ENCODE measurements at regions not wholly inside any gene's neighbourhood (a gene's known extent, or its start where the extent isn't known, plus 50 kb on each side); places are given as distances from the start of the nearest gene placed in this dataset.

DNA sequence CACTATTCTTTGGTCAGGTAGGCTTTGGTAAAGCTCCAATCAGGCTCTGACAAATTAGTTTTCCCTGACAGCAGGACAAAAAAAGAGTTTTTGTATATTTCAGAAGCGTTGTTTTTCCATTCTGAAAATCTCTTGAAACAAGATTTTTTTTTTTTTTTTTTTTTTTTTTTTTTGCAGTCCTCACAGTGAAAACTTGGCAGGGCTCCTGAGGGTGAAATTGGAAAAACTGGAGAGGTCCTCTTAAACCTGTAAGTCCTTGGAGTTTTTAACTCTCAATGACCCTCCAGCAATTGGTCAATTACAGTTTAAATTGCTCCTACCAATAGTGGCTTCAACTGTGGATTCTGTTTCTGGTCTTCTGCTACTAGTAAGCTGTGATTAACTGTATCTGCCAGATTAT, 244.5 kb upstream of the PKDCC start:
- CTCF ChIA-PET, result no interaction called here
- Mint-ChIP-seq H3K27ac (no peak overlapping the region), H3K36me3 (ENCODE audit: low read depth) (no peaks in the 10 kb centered on the region), H3K9me3 (ENCODE audit: insufficient read depth) (peaks cover 11% of the 10 kb centered on the region), H3K27me3 (ENCODE audit: low read depth) (peaks cover 3% of the 10 kb centered on the region), H3K4me3 (no peak overlapping the region), H3K4me1 (ENCODE audit: low read depth) (no peaks in the 10 kb centered on the region)
- DNase-seq, result no peak
- POLR2A ChIA-PET, result no interaction called here
- ATAC-seq, result no peak

DNA sequence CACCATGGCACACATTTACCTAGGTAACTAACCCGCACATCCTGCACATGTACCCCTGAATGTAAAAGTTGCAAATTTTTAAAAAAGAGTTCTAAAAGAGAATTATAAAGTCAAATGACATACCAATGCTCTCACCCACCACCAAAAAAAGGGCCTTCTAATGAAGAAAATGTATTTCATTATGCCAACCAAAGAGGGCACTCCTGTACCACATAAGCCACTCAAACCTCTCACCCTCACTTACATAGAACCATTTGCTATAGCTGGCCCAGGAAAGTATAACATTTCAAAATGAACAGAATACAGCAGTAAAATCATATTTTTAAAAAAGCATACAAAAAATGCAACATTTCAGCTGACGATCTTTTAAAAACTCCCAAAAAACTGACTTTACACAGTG, 241.5 kb upstream of the PKDCC start:
- ATAC-seq (no peak), DNase-seq (no peak)
- Mint-ChIP-seq H3K36me3 (ENCODE audit: low read depth) (no peaks in the 10 kb centered on the region), H3K27ac (no peak overlapping the region), H3K27me3 (ENCODE audit: low read depth) (peaks cover 7% of the 10 kb centered on the region), H3K4me1 (ENCODE audit: low read depth) (no peaks in the 10 kb centered on the region), H3K9me3 (ENCODE audit: insufficient read depth) (peaks cover 9% of the 10 kb centered on the region), H3K4me3 (no peak overlapping the region)
- CTCF ChIA-PET, result no interaction called here
- POLR2A ChIA-PET, result no interaction called here

DNA sequence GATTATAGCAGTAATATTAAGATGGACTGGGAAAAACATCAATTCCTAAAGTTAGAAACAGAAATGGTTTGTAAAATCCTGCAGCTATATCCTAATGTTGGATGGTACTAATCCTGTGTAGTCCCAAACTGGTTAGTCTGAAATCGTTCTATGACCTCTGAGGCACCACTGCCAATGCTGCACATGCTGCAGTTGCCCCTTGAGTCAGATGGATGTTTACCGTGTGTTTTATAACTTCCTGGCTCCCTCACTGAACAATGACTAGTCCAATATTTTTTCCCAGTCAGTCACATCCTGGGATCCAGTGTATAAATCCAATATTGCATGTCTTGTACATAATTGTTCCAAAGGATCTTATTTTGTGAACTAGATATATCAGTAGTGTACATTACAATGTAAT, 226.7 kb upstream of the PKDCC start:
- DNase-seq, result no peak
- ChIA-PET CTCF (no interaction called here), POLR2A (no interaction called here)
- Mint-ChIP-seq H3K36me3 (ENCODE audit: low read depth) (no peaks in the 10 kb centered on the region), H3K27me3 (ENCODE audit: low read depth) (peaks cover 7% of the 10 kb centered on the region), H3K9me3 (ENCODE audit: insufficient read depth) (peaks cover 3% of the 10 kb centered on the region), H3K4me3 (no peak overlapping the region), H3K27ac (no peak overlapping the region), H3K4me1 (ENCODE audit: low read depth) (no peaks in the 10 kb centered on the region)
- no peak for ATAC-seq

DNA sequence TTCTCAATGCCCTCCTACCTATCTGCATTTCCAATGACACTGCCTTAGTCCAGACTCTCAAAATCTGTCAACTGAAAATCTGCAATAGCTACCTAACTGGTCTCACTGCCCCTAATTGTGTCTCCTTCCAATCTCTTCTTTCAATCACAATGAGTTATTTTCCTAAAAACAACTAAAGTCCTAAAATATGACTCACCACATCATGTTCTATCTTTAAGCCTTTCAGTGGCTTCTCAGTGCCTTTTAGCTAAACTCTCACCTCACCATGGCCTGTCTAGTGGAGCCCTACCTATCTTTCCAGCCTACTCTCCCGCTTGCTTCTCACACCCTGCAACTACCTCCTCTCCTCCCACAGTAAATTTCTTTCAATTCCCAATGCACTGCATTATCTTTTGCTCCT, 220.9 kb upstream of the PKDCC start:
- ChIA-PET POLR2A (no interaction called here), CTCF (no interaction called here)
- DNase-seq, result no peak
- Mint-ChIP-seq H3K4me1 (ENCODE audit: low read depth) (no peaks in the 10 kb centered on the region), H3K4me3 (no peak overlapping the region), H3K36me3 (ENCODE audit: low read depth) (no peaks in the 10 kb centered on the region), H3K27ac (no peak overlapping the region), H3K9me3 (ENCODE audit: insufficient read depth) (no peaks in the 10 kb centered on the region), H3K27me3 (ENCODE audit: low read depth) (peaks cover 12% of the 10 kb centered on the region)
- ATAC-seq, result no peak

DNA sequence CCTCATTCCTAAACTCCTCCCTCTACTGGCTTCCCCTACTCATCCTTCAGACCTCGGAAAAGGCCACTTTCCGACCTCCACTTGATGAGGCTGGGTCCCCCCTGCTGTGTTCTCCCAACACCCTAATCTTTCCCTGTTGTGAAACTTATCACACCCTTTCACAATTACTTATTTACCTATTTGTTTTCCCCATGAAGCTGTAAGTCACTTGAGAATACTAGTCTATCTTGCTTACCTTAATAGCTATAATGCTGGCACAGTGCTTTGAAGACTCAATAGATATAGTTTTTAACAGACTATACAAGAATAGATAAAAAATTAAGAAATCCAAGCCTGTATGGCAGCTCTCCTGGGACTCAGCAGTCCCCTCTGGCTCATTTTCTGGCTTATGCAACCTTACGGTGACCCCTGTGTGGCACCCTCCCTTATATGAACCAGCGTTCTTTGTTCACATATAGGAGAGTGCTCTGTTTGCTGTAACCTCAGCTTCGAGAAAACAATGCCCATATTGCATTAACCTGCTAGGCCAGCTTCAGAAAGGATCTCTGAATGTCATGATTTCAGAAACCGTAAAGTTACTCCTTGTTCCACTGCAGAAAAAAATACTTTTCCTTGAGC, 220.4 kb upstream of the PKDCC start:
- Mint-ChIP-seq H3K27me3 (ENCODE audit: low read depth) (peaks cover 10% of the 10 kb centered on the region), H3K27ac (no peak overlapping the region), H3K9me3 (ENCODE audit: insufficient read depth) (no peaks in the 10 kb centered on the region), H3K4me3 (no peak overlapping the region), H3K36me3 (ENCODE audit: low read depth) (no peaks in the 10 kb centered on the region), H3K4me1 (ENCODE audit: low read depth) (no peaks in the 10 kb centered on the region)
- DNase-seq (no peak), ATAC-seq (no peak)
- POLR2A ChIA-PET, result no interaction called here
- CTCF ChIA-PET, result no interaction called here

DNA sequence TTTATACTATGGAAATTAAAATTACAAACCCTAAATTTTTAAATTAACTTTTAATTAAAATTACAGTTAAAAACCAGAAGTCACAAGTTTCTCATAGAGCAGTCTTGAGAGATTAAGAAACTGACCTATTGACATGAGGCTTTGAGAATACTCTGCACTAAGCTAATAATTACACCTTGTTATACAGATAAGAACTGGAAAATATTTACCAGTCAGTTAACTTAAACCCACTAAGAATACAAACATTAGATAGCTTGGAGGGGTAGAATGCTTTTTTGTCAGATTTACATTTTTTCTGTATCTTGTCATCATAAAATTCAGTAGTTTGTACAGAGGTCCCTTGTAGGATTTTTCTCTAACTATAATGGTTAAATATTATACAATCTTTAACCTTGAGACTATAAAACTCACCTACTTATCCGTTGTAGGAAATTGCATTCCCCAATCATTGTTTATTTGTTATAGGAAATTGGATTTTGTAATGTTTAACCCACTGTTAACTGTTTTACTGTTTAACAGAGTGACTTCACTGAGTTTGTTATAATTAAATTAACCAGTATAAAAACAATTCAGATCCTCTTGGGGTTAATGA, 219.7 kb upstream of the PKDCC start:
- CTCF ChIA-PET, result no interaction called here
- H3K4me3 Mint-ChIP-seq, result no peak overlapping the region
- H3K36me3 Mint-ChIP-seq (ENCODE audit: low read depth), result no peaks in the 10 kb centered on the region
- no peak for DNase-seq
- no peaks in the 10 kb centered on the region for H3K9me3 Mint-ChIP-seq (ENCODE audit: insufficient read depth)
- H3K4me1 Mint-ChIP-seq (ENCODE audit: low read depth), result no peaks in the 10 kb centered on the region
- POLR2A ChIA-PET, result no interaction called here
- H3K27me3 Mint-ChIP-seq (ENCODE audit: low read depth), result peaks cover 10% of the 10 kb centered on the region
- no peak overlapping the region for H3K27ac Mint-ChIP-seq
- ATAC-seq, result no peak

DNA sequence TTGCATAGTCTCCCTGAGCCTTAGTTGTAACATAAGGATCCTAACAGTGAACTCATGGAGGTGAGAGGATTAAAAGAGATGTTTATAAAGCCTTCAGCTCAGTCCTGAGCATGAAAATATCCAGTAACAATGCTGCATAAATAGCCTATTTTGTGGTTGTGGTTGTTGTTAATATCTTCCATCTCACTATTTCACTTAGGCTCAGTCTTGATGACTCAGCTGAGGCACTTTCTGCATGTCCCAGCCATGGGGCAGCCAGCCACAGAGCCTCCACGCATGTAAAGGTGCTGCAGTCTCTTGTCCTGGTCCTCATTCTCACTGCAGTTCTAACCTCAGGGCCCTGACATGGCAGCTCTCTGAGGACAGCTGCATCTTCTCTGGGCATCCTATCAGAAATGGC, 218.8 kb upstream of the PKDCC start:
- POLR2A ChIA-PET, result no interaction called here
- CTCF ChIA-PET, result interaction anchor here (1.0 kb wide), 1 partner anchor 262 kb away, joined by 3 read pairs; no protein-coding TSS in a partner anchor
- ATAC-seq (no peak), DNase-seq (no peak)
- H3K27ac Mint-ChIP-seq, result no peak overlapping the region
- H3K9me3 Mint-ChIP-seq (ENCODE audit: insufficient read depth), result no peaks in the 10 kb centered on the region
- no peaks in the 10 kb centered on the region for H3K4me1 Mint-ChIP-seq (ENCODE audit: low read depth)
- peaks cover 8% of the 10 kb centered on the region for H3K27me3 Mint-ChIP-seq (ENCODE audit: low read depth)
- H3K36me3 Mint-ChIP-seq (ENCODE audit: low read depth), result no peaks in the 10 kb centered on the region
- no peak overlapping the region for H3K4me3 Mint-ChIP-seq

DNA sequence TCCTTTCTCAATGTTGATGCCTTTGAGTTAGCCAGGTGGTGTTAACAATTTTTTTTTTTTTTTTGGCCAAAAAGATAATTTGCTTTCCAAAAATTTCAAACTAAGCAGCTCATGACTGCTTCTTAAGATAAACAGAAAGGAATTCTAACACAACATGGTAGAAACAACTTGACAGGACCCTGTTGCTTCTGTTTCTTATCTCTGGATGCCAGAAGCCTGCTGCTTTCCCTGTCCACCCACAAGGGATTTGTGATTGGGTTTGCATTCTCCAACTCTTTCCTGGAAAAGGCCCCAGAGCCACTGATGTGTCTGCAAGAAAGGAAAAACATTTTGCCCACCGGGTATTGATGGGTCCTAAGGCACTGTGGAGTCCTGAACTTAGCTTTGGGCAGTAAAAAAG, 217.2 kb upstream of the PKDCC start:
- Mint-ChIP-seq H3K4me1 (ENCODE audit: low read depth) (no peaks in the 10 kb centered on the region), H3K9me3 (ENCODE audit: insufficient read depth) (no peaks in the 10 kb centered on the region), H3K27ac (no peak overlapping the region), H3K36me3 (ENCODE audit: low read depth) (no peaks in the 10 kb centered on the region), H3K27me3 (ENCODE audit: low read depth) (peaks cover 15% of the 10 kb centered on the region), H3K4me3 (no peak overlapping the region)
- no peak for DNase-seq
- ChIA-PET CTCF (no interaction called here), POLR2A (no interaction called here)
- no peak for ATAC-seq

DNA sequence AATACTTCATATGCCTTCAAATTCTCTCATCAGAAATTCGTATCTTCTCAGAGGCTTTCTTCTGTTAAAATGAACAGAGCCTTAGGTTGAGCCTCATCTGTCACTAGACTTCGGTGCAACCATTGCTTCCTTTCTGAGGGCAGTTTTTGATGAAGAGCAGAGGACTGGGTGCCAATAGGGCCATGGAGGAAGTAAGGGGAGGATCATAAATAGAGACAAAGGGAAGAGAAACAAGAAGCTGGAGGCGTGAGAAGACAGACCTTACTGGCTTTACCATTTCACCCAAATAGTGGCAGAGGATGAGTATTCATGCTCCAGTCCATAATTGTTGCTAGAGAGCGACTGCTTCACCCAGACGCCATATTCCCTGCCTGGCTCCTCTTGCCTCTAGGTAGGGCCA, 215.6 kb upstream of the PKDCC start:
- H3K9me3 Mint-ChIP-seq (ENCODE audit: insufficient read depth), result no peaks in the 10 kb centered on the region
- POLR2A ChIA-PET, result no interaction called here
- no peaks in the 10 kb centered on the region for H3K36me3 Mint-ChIP-seq (ENCODE audit: low read depth)
- H3K4me1 Mint-ChIP-seq (ENCODE audit: low read depth), result no peaks in the 10 kb centered on the region
- DNase-seq, result no peak
- no peak overlapping the region for H3K4me3 Mint-ChIP-seq
- no peak for ATAC-seq
- CTCF ChIA-PET, result no interaction called here
- no peak overlapping the region for H3K27ac Mint-ChIP-seq
- H3K27me3 Mint-ChIP-seq (ENCODE audit: low read depth), result peaks cover 17% of the 10 kb centered on the region

DNA sequence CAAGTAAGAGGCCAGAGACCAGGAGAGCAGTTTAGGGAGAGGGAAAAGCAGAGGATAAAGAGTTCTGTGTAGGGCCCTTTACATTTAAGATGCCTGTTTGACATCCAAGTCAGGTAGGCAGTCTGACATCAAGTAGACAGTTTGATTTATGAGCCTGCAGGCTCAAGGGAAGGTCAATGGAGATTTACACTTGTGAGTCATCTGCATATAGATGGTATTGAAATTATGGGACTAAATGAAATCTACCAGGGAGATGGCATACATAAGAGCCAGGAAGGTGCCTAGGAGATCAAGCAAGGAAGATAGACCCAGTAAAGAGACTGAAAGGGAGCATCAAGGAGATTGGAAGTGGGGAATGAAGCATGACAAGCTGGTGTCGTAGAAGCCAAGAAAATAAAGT, 212.4 kb upstream of the PKDCC start:
- ChIA-PET POLR2A (no interaction called here), CTCF (interaction anchor here (1.0 to 1.5 kb wide), 2 partner anchors 251 to 252 kb away, joined by 3 read pairs; no protein-coding TSS in a partner anchor)
- Mint-ChIP-seq H3K36me3 (ENCODE audit: low read depth) (no peaks in the 10 kb centered on the region), H3K9me3 (ENCODE audit: insufficient read depth) (no peaks in the 10 kb centered on the region), H3K4me1 (ENCODE audit: low read depth) (no peaks in the 10 kb centered on the region), H3K4me3 (no peak overlapping the region), H3K27me3 (ENCODE audit: low read depth) (peaks cover 11% of the 10 kb centered on the region), H3K27ac (no peak overlapping the region)
- DNase-seq (no peak), ATAC-seq (no peak)

DNA sequence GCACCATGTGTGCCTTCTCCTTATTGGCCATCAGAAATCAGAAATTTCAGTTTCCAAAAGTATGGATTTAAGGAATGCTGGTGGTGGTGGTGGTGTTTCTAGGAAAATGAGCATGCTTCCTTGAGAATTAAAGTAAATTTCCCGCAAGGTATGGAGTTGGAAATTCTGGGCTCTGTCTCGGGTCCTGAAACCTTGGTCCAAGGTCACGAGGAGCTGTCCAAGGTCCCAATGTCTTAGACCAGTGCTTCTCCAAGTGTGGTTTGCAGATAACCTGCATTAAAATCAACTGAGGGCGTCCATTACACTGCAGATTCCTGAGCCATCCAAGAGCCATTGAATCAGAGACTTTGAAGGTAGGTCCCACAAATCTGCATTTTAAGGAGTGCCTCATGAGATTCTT, 210.9 kb upstream of the PKDCC start:
- no peaks in the 10 kb centered on the region for H3K9me3 Mint-ChIP-seq (ENCODE audit: insufficient read depth)
- DNase-seq (peak; percentile 60), ATAC-seq (no peak)
- H3K27me3 Mint-ChIP-seq (ENCODE audit: low read depth), result peaks cover 11% of the 10 kb centered on the region
- ChIA-PET POLR2A (no interaction called here), CTCF (no interaction called here)
- no peak overlapping the region for H3K4me3 Mint-ChIP-seq
- H3K4me1 Mint-ChIP-seq (ENCODE audit: low read depth), result peaks cover 10% of the 10 kb centered on the region
- no peaks in the 10 kb centered on the region for H3K36me3 Mint-ChIP-seq (ENCODE audit: low read depth)
- no peak overlapping the region for H3K27ac Mint-ChIP-seq

DNA sequence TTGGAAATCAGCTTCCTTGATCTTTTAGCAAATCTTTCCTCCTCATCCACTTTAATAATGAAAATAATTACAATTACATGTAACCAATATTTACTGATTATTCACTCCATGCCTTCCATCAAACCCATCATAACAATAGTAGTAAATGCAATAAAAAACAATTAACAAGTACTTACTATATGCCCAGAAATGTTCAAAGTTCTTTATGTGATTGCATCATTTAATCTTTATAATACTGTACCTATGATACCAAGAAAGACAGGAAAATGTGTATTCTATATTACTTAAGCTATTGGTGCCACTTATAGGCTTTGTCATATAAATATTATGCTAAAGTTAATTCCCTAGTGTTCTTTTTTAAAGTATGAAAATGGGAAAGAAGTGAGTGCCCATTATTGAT, 210.2 kb upstream of the PKDCC start:
- Mint-ChIP-seq H3K4me1 (ENCODE audit: low read depth) (peaks cover 12% of the 10 kb centered on the region), H3K9me3 (ENCODE audit: insufficient read depth) (no peaks in the 10 kb centered on the region), H3K36me3 (ENCODE audit: low read depth) (no peaks in the 10 kb centered on the region), H3K4me3 (no peak overlapping the region), H3K27me3 (ENCODE audit: low read depth) (peaks cover 11% of the 10 kb centered on the region), H3K27ac (no peak overlapping the region)
- ChIA-PET CTCF (interaction anchor here (0.9 to 1.0 kb wide), 2 partner anchors 249 to 250 kb away, joined by 3 read pairs; no protein-coding TSS in a partner anchor), POLR2A (no interaction called here)
- no peak for DNase-seq
- ATAC-seq, result no peak
